HG03432 (cell line): ENCODE measurements at regions not wholly inside any gene's neighbourhood (a gene's known extent, or its start where the extent isn't known, plus 50 kb on each side); places are given as distances from the start of the nearest gene placed in this dataset.
A peak's percentile ranks its signal among the peaks of the same experiment; 100 is the strongest.

ENCODE experiments used
- ATAC-seq: cut with Tn5 transposase; IDR thresholded peaks from one replicate; pipeline ENCODE4 v1.9.1; 2021; ENCODE audit warnings: mild to moderate bottlenecking, moderate library complexity; ENCODE audit not compliant: unreplicated experiment

DNA sequence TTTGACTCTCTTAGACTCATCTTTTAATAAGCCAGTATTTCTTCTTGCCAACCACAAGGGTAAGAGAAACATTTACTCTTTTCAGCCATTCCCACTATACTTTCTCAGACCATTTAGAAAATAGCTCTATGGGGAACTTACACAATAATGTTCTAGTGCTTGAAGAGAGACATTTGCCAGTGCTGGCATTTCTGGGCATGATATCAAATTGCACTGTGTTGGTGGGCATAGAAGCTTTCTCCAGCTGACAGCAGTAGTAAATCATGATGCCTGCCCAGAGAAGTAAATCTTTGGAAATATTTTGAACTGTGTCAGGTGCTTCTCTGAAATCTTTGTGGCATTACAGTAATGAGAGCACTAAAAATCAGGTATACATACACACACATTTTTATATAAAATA lies 346.6 kb downstream of the CBLN2 start:
- ATAC-seq = no peak

DNA sequence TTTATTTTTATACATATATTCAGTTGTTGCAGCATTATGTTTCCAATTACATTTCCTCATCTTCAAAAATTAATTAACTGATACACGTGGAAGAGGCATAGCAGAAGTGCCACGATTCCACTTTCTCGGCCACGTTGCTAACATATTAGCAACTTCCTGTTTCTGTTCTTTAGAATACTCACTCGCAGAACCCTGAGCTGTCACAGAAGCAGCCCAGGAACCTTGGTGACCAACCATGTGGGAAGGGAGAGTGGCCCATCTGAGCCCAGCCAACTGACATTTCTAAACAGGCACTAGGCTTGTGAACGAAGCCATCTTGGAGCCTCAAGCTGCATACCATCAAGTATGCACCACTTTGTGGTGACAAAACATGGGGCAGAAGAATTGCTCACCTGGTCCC lies 350.1 kb downstream of the CBLN2 start:
- no peak for ATAC-seq

DNA sequence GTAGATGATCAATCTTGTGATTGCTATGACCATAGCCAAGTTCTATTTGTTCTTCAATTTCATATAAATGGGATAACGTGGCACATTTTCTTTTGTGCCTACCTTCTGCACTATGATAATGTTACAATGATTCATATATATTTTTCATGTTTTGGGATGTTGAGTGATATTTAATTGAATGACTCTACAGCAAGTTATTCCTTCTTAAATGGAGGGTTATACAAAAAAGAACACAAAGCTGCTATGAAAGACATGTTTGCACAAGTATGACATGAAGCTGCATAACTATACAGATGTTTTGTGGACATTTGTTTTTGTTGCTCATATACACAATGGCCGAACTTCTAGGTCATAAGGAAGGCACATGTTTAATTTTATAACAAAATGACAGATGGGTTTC lies 356.2 kb downstream of the CBLN2 start:
- no peak for ATAC-seq

DNA sequence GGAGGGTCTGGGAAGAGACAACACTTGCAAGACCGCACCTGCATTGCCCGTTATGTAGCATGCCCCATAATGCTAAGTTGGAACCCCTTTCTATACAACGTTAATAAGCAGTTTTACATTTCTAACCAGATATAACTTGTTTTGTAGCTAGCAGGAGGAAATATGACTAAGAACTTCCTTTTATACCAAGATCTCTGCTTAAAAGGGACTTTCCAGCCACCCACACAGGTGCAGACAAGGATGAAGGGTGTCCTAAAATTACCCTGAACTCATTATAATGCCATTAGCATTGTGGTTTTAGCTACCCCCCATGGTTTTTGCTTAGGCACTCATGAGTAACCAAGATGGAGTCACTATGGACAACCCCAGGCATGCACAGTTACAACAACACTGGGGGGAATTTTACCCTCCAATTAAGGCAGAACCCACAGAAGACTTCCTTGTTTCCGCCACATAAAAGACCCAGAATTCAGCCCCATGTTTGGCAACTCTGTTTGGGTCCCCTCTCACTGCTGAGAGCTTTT lies 362.8 kb downstream of the CBLN2 start:
- ATAC-seq = peak; percentile 91

DNA sequence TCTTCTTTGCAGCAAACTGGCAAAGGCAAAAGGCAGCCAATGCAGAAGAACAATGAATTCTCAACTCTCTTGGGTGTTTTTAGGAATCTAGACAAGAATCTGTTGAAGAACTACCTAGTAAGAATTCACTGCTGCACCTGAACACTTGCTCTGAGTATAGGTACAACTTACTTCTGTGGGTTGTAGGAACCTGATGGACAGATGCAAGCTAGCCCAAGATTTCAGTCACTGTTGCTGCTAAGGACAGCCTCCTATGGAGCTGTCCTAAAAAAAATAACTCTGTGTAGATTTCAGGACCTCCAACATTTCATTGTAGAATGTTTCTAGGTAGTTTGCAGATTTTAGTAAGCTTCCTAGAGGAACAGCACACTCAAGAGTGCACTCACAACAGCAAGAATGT lies 363.5 kb downstream of the CBLN2 start:
- no peak for ATAC-seq

DNA sequence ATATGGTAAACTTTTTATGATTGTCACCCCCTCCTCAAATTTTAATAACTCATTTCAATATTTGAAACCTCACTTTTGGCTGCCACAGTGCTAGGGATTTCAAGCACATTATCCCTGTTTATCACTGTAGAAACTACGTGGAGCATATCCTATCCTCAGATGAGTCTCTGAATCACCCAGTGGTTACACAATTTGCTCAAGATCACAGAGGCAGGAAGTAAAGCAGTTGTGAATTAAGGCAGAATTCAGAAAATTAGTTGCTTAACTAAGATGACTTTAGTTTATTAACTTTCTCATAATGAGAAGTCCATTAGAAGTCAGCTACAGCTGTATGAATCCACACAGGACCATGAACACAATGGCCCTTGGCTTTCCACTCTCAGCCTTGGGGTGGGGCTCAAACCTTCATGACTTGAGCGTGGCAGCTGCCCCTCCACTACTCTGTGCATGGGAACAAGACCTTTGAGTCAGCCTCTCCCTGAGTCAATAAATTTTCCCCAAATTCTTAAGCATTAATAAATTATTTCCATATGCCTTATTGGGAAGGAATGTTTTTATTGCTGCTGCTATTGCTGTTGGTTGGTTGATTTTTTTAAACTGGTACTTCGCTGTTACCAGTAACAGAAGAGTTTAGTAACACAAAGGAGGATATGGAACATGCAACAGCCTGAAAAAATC lies 369.0 kb downstream of the CBLN2 start:
- no peak for ATAC-seq

DNA sequence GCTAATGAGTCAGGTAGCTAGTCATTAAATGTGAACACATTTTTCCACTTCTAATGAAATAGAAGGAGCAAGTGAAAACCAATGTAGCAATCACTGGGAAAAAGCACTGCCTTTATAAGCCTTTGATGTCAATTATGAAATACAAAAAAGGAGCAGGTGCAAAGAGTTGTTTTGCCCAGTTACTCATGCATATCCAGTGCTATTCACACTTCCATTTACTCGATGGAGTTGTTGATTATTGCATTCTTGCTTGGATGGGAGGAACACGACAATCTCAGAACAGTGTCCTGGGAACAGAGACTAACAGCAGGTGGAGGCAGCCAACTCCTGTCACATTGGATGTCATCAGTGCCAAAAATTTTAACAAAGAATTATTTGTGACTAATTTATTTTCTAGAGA lies 372.5 kb downstream of the CBLN2 start:
- ATAC-seq = no peak

DNA sequence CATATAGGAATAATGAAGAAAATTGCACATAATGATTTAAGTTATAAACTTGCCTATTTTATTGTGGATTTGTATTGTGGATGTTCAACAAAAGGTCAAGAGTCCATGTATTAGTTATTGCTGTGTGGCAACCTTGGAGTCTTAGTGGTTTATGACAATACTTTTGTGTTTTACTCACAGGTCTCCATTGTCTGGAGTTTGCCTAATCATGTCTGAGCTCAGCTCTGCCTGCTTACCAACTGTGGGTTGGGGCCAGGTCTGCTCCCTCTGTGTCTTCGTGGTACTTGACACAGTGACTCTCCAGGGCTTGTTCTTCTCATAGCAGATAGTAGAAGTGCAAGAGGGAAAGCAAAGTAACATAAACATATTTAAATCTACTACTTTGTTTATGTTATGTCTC lies 382.5 kb downstream of the CBLN2 start:
- no peak for ATAC-seq

DNA sequence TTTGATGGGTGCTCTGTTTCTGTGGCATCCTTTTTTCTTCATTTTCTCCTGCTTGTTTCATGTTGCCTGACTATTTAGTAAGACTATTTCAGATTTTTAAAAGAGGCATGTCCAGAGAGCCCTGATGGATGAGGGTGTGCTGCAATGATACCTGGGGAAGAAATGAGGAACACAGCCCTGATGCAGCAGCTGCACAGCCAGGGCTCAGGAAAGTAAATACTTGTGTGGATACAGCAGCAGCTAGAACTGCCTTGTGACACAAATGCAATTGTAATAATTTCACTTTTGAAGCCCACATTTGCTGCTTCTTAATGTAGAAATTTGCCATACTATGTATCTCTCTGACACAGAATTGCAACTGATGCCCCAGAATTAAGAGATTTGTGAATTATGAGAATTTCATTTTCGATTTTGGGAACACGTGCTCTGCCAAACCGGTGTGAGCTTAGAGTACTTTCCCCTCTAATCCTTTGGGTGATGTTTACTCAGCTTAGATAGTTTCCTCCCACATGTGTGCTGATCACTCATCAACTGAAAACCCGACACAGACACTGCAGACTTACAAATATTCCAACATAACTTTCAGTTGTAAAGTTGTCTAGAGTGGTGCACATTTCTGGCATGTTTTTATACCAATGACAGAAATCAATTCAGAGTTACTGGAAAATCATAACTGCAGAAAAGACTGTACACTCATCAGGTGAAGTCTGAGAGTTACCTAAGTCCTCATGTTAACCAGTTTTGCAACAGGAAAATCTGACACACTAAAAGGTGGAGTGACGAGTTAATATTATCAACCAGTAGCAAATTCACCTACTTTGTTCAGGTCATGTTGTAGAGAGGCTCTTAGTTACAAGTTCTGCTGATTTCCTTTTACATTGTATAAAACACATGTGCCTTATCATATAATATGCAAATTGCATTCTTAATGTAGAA lies 383.4 kb downstream of the CBLN2 start:
- ATAC-seq = peak; percentile 80

DNA sequence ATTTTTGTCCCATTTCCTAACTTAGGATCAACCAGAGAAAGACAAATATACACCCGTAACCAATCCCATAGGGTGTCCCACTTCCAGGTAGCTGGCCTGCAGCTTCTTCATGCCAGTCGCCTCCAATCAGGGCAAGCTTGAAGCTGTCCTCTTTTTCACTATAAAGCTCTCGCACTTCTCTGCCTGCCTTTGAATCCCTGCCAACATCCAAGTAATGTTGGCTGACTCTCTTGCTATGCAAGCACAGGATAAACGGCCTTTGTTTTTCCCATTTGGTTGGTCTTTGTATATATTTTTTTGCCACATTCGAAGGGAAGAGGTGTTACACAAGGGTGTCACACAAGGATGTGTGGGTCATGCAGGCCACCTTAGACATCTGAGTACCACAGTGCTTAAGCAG lies 388.8 kb downstream of the CBLN2 start:
- no peak for ATAC-seq

DNA sequence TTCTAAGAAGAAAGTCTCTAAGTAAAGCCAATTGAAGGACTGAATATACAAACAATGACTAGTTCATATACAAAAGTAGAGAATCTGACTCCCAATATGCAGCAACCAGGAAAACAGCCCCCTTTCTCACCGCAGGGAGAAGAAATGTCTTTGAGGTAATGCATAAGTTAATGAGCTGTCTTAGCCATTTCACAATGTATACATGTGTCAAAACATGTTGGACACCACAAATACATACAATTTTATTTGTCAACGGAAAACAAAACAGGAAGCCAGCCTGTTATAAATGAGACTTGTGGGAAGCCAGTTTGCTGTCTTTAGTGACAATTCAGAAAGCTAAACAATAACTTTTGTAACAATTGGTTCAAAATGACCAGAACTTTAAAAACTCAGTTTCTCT lies 389.2 kb downstream of the CBLN2 start:
- no peak for ATAC-seq

DNA sequence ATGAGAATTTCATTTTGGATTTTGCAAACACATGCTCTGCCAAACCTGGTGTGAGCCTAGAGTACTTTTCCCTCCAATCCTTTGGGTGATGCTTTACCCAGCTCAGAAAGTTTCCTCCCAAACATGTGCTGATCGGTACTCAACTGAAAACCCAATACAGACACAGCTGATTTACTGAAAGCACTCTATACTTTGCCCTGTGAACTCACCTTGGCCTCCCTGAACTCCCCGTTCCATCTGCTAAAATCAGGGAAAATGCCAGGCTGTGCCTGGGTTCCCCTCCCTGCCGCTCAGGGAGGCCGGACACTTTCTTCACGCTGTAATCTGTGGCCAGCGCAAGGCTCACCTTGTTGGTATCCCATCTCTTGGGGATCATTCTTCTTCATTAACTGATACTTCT lies 391.2 kb downstream of the CBLN2 start:
- ATAC-seq = no peak

DNA sequence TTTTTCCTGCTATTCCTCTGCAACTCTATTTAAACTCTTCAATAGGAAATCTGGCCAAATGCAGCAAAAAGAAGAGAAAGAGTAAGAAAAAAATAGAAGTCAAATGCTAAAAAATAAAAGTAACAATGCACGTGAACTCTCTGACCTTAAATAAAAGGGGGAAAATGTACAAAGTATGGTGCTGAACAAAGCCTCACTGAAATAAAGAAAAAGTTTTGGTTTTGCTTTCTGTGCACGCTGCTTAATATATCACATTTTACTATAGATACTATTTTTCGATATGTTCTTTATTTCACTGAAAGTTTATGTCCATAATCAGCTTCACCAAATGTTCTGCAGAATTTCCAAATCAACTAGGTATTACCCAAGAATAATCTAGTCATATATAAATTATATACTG lies 396.3 kb downstream of the CBLN2 start:
- ATAC-seq = no peak

DNA sequence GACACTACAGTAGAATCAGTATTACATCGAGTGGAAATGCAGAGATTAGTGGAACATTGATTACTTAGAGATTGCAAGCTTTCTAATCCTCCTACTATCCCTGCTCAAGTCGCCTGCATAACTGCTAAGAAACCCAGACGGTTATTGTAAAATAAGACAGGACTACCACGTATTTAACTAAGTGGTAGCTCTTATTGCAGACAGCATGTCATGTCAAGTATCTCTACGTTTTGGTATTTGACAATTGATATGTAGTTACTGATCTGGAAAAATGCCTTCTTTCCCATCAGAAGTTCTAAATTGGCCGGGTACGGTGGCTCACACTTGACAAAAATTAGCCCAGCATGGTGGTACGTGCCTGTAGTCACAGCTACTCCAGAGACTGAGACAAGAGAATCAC lies 404.1 kb downstream of the CBLN2 start:
- no peak for ATAC-seq

DNA sequence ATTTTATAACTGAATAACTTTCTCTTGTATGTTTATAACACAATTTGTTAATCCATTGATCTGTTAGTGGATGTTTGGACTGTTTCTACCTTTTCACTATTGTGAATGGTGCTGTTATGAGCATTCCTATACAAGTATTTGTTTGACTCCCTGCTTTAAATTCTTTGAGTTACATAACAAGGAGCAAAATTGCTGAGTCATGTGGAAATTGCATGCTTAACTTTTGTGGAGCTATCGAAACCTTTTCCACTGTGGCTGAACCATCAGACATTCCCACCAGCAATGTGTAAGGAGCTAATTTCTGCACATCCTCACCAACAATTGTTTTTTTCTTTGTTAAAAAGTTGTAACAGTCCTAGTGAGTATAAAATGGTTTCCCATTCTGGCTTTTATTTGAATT lies 415.5 kb downstream of the CBLN2 start:
- no peak for ATAC-seq

DNA sequence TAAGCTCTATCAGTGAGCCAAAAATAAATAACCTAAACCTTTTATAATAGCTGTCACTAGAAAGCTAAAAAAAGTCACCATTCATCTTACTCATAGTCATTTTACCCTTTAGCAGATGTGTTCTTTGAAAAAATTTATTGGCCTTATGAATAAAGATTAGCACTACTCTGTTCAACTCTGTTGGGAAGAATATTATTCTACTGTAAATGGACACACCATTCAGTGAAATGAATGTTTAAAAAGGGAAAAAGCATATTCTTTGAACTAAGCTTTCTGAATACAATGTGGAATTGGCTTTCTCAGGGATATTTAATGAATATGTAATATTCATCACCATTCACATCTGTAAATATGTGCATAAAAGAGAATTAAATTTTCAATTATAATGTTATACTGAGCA lies 422.0 kb downstream of the CBLN2 start:
- ATAC-seq = no peak

DNA sequence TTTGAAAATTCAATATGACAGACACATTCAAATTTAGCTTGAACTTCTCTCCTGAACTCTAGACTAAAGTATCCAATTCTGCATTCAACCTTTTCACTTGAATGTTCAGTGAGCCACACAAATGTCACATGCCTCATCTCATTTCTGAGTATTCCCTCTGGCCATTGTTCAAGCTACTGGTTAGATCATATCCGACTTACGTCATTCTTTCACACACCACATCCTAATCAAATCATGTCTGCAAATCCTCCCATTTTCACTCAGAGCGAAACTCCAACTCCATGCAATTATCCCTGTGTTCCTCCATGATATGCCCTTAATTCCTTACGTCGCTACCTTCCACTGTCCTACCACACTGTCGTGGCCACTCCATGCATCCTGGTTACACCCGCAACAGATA lies 425.1 kb downstream of the CBLN2 start:
- ATAC-seq = no peak

DNA sequence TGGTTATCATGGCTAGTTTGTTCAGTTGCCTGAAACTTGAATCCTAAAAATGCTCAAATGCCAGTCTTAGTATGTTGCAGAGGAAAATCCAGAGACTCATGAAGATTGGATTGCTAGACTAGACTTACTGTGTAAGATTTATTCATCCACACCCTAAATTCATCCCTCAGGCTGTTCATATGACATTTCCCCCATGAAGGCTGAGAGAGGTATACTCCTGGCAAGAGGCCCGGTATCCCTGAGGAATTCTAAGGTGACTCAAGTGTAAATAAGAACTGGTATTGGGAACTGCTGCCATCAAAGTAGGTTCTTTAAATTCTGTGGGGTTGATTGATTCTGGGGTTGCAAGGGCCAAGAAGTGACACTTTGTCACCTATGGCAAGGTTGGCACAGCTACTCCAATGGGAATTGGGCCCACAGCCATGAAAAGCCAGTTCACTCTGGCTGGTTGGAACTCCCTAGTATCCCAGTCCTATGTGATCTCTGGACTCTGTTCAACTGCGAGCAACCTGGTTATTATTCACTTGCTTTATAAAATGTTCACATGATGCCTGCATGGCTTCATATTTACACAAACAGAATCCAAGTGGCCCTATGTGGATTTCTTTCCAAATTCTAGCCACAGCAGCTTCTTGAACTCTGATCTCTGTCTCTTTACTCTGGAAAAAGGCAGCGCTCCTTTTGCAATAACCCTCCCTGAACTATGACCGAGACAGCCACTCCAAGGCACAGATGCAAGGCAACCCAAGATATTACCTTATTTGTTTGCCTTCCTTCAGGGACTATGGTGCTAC lies 429.1 kb downstream of the CBLN2 start:
- no peak for ATAC-seq

DNA sequence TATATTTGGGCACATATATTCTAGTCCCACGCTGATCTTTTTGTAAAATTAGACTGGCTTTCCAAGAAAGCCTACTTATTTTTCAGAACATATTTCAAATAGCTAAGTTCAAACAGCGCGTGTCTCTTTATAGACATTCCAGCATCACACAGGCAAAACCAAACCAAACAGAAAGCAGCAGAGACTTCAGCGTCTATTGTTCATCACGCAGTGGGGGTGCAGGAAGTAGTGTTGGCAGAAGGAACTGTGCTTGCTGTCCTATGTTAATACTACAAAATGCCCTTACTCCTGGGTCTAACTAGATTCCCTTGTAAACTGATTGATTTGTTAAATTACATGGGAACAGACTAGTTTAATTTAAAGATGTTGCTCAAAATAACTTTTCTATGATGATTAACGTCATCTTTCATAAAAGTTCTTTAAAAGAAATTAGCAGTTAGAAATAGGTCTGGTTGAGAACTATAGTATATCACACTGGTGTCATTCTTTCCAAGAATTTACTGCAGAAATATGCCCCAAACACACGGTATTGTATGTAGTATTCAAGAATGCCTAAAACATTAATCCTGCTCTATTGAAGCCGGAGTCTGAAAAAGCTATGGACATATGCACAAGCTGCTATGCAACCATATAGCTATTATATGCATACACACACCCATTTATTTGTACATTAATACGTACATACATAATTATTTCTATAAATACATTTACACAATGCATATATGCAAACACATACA lies 436.3 kb downstream of the CBLN2 start:
- ATAC-seq = no peak

DNA sequence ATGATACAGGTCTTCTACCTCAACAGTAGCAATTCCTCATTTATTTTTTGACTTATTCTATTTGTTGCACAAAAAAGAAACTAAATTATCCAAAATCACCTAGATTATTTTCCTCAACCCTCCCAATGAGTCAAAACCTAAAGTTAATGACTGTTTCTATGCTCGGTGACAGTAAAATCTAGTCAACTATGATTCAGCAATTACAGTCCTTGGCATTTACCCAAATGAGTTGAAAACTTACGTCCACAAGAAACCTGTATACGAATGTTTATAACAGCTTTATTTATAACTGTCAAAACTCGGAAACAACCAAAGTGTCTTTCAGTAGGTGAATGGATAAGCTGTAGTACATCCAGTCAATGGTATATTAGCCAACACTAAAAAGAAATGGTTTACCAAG lies 439.3 kb downstream of the CBLN2 start:
- no peak for ATAC-seq

DNA sequence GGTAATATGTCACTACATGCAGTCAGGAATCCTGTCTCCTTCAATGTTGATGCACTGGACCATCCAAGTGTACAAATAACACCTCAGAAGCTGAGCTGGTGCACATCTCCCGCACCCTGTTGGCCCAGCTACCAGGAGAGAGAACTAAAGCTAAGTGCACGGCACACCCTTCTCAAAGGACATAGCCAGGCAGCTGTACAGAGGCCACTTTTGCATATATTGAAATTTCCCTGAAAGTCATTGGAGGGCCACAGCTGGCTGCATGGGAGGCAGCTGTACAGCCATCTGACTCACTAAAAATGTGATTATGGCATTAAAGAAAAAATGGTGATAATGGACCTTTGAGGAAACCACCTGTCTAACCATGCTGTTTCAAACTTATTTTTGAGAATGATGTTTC lies 441.7 kb downstream of the CBLN2 start:
- ATAC-seq = no peak
